ENCODE measurements at regions not wholly inside any gene's neighbourhood (a gene's known extent, or its start where the extent isn't known, plus 50 kb on each side); places are given as distances from the start of the nearest gene placed in this dataset.

GRCh38 chr12:11947213-11947612, 123.5 kb upstream of the BCL2L14 start:
- DNase-seq (ENCODE audit: low read depth, low spot score) (no peak), ATAC-seq (no peak)
- H3K79me2 ChIP-seq (ENCODE audit: insufficient read depth, low read length): no peaks in the 10 kb centered on the region
- intact Hi-C loops (cut with micrococcal nuclease): no loop called here
- H3K4me3 ChIP-seq (replicated peaks in 1 of 2; ENCODE audit: low read depth in 1 of 2, low read length in 2 of 2): no peak overlapping the region
- CTCF ChIA-PET: no interaction called here
- no peak overlapping the region for H3K9ac ChIP-seq (ENCODE audit: low read length)
- H3K27ac ChIP-seq (ENCODE audit: low read depth, low read length): no peak overlapping the region
- no peaks in the 10 kb centered on the region for H3K9me3 ChIP-seq (ENCODE audit: control insufficient read depth in 1 of 2, insufficient read depth in 1 of 2, low read depth in 1 of 2, low read length in 2 of 2)
- H3K4me1 ChIP-seq (ENCODE audit: control insufficient read depth in 1 of 2, insufficient read depth in 2 of 2, low read length in 2 of 2): no peaks in the 10 kb centered on the region
- H3K4me2 ChIP-seq (ENCODE audit: low read length): no peak overlapping the region
- POLR2A ChIA-PET: no interaction called here
- no peaks in the 10 kb centered on the region for H3K9me2 ChIP-seq (ENCODE audit: insufficient read depth)
- no peak overlapping the region for H2AFZ ChIP-seq (ENCODE audit: low read depth, low read length, poor library complexity, severe bottlenecking)
- no peaks in the 10 kb centered on the region for H3K36me3 ChIP-seq (ENCODE audit: control insufficient read depth in 1 of 2, insufficient read depth in 2 of 2, low read length in 2 of 2)
- H4K20me1 ChIP-seq (ENCODE audit: insufficient read depth): no peaks in the 10 kb centered on the region
- no TSS peak for BruUV-seq (replicated peaks)
- peaks cover 43% of the 10 kb centered on the region; the same call in 1 of the 2 replicates for H3K27me3 ChIP-seq (ENCODE audit: insufficient read depth, low read length)
- TF ChIP-seq, protein P1, sequence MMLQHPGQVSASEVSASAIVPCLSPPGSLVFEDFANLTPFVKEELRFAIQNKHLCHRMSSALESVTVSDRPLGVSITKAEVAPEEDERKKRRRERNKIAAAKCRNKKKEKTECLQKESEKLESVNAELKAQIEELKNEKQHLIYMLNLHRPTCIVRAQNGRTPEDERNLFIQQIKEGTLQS (IDR thresholded peaks at IDR 0.05): no peak
- no peak for TF ChIP-seq CEBPB (IDR thresholded peaks at IDR 0.05; ENCODE audit: low read depth)
- TF ChIP-seq FOSL1 (IDR thresholded peaks at IDR 0.05; ENCODE audit: low read depth): no peak
- TF ChIP-seq SIN3A (IDR thresholded peaks at IDR 0.05; ENCODE audit: low read depth): no peak
- no peak for TF ChIP-seq TCF7L2 (IDR thresholded peaks at IDR 0.05; ENCODE audit: borderline replicate concordance, extremely low read depth, insufficient read depth, insufficient read length)
- no peak for TF ChIP-seq POLR2AphosphoS5 (IDR thresholded peaks at IDR 0.05; ENCODE audit: low read depth, low read length)
- no peak for TF ChIP-seq MAX (IDR thresholded peaks at IDR 0.05)
- TF ChIP-seq RAD21 (IDR thresholded peaks at IDR 0.05; ENCODE audit: low read depth): no peak
- TF ChIP-seq EGR1 (IDR thresholded peaks at IDR 0.05; ENCODE audit: low read depth): no peak
- TF ChIP-seq EZH2 (IDR thresholded peaks at IDR 0.05): no peak
- no peak for TF ChIP-seq EZH2phosphoT487 (IDR thresholded peaks at IDR 0.05; ENCODE audit: borderline replicate concordance)
- TF ChIP-seq YY1 (IDR thresholded peaks at IDR 0.05; ENCODE audit: extremely low read depth, insufficient replicate concordance, low read depth, low read length): no peak
- TF ChIP-seq, protein P2, sequence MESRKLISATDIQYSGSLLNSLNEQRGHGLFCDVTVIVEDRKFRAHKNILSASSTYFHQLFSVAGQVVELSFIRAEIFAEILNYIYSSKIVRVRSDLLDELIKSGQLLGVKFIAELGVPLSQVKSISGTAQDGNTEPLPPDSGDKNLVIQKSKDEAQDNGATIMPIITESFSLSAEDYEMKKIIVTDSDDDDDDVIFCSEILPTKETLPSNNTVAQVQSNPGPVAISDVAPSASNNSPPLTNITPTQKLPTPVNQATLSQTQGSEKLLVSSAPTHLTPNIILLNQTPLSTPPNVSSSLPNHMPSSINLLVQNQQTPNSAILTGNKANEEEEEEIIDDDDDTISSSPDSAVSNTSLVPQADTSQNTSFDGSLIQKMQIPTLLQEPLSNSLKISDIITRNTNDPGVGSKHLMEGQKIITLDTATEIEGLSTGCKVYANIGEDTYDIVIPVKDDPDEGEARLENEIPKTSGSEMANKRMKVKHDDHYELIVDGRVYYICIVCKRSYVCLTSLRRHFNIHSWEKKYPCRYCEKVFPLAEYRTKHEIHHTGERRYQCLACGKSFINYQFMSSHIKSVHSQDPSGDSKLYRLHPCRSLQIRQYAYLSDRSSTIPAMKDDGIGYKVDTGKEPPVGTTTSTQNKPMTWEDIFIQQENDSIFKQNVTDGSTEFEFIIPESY (IDR thresholded peaks at IDR 0.05; ENCODE audit: extremely low read depth, insufficient replicate concordance, low read length): no peak
- TF ChIP-seq POLR2A (IDR thresholded peaks at IDR 0.05; ENCODE audit: borderline replicate concordance, extremely low read depth, insufficient read depth, insufficient read length): no peak
- no peak for TF ChIP-seq ZFX (IDR thresholded peaks at IDR 0.05)
- TF ChIP-seq CBX3 (IDR thresholded peaks at IDR 0.05; ENCODE audit: low read depth): no peak
- TF ChIP-seq JUND (IDR thresholded peaks at IDR 0.05): no peak
- TF ChIP-seq, protein P3, sequence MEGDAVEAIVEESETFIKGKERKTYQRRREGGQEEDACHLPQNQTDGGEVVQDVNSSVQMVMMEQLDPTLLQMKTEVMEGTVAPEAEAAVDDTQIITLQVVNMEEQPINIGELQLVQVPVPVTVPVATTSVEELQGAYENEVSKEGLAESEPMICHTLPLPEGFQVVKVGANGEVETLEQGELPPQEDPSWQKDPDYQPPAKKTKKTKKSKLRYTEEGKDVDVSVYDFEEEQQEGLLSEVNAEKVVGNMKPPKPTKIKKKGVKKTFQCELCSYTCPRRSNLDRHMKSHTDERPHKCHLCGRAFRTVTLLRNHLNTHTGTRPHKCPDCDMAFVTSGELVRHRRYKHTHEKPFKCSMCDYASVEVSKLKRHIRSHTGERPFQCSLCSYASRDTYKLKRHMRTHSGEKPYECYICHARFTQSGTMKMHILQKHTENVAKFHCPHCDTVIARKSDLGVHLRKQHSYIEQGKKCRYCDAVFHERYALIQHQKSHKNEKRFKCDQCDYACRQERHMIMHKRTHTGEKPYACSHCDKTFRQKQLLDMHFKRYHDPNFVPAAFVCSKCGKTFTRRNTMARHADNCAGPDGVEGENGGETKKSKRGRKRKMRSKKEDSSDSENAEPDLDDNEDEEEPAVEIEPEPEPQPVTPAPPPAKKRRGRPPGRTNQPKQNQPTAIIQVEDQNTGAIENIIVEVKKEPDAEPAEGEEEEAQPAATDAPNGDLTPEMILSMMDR (IDR thresholded peaks at IDR 0.05 in 2 of 3, conservative IDR thresholded peaks at IDR 0.05 in 1 of 3; ENCODE audit: borderline replicate concordance in 1 of 3, insufficient read depth in 1 of 3, low read depth in 2 of 3, low read length in 2 of 3): no peak
- RAD21 ChIA-PET (ENCODE audit: low non-redundant PET in 1 of 2, low total read pairs in 2 of 2, uncharacterized antibody in 2 of 2, unreplicated experiment in 2 of 2): no interaction called here
